ENCODE measurements at regions not wholly inside any gene's neighbourhood (a gene's known extent, or its start where the extent isn't known, plus 50 kb on each side); places are given as distances from the start of the nearest gene placed in this dataset.

DNA sequence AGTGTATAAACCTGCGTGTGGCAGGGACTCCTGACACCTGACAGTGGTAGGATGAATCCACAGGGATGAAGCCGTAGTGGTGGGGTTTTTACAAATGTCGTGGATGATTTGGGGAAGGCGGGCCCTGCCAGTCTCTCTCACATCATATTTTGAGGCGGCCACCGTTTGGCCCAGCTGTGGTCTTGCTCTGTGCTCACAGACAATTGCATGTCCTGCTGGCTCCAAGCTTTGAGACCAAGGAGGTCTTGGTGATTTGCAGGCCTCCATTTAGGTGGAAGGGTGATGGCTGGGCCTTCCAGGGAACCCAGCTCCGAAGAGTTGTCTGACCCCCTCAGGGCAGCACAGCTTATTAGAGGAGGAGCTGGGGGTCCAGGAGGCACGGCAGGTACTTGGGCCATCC is 151.1 kb upstream of the SHH start:
- peaks cover 12% of the 10 kb centered on the region for H3K27me3 ChIP-seq
- DNase-seq (ENCODE audit: low spot score in 2 of 2), result no peak
- H3K4me3 ChIP-seq, result no peak overlapping the region
- no peak overlapping the region for H3K27ac ChIP-seq
- TF ChIP-seq EP300 (IDR thresholded peaks at IDR 0.05) (no peak), POLR2AphosphoS5 (IDR thresholded peaks at IDR 0.05) (no peak)
- H3K36me3 ChIP-seq, result no peaks in the 10 kb centered on the region
- WGBS, result 85% methylated on average over 8 of the region's 8 CpGs
- H3K9me3 ChIP-seq, result no peaks in the 10 kb centered on the region
- H3K4me1 ChIP-seq, result no peaks in the 10 kb centered on the region

DNA sequence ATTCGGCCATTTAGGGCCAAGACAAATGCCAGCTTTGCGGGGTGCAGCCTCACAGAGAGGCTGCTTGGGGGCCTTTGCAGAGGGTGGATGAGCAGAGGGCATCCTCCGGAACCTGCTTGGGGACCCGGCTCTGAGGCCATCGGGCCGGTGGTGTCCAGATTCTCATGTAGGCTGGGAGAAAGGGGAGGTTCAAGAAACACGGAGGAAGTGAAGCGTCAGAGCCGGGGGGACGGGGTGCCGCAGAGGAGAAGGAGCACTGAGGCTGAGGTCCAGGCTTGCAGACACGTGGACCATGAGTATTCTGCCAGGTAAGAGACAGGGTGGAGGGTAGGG is 150.7 kb upstream of the SHH start:
- Histone ChIP-seq H3K27ac (no peak overlapping the region), H3K9me3 (no peaks in the 10 kb centered on the region), H3K36me3 (no peaks in the 10 kb centered on the region), H3K4me3 (no peak overlapping the region), H3K4me1 (no peaks in the 10 kb centered on the region), H3K27me3 (peaks cover 12% of the 10 kb centered on the region)
- 92% methylated on average over 12 of the region's 12 CpGs for WGBS
- no peak for TF ChIP-seq EP300 (IDR thresholded peaks at IDR 0.05)
- no peak for TF ChIP-seq POLR2AphosphoS5 (IDR thresholded peaks at IDR 0.05)
- TF ChIP-seq, protein P1, sequence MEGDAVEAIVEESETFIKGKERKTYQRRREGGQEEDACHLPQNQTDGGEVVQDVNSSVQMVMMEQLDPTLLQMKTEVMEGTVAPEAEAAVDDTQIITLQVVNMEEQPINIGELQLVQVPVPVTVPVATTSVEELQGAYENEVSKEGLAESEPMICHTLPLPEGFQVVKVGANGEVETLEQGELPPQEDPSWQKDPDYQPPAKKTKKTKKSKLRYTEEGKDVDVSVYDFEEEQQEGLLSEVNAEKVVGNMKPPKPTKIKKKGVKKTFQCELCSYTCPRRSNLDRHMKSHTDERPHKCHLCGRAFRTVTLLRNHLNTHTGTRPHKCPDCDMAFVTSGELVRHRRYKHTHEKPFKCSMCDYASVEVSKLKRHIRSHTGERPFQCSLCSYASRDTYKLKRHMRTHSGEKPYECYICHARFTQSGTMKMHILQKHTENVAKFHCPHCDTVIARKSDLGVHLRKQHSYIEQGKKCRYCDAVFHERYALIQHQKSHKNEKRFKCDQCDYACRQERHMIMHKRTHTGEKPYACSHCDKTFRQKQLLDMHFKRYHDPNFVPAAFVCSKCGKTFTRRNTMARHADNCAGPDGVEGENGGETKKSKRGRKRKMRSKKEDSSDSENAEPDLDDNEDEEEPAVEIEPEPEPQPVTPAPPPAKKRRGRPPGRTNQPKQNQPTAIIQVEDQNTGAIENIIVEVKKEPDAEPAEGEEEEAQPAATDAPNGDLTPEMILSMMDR (IDR thresholded peaks at IDR 0.05), result no peak
- TF ChIP-seq POLR2A (IDR thresholded peaks at IDR 0.05), result no peak
- DNase-seq (ENCODE audit: low spot score in 2 of 2), result no peak

DNA sequence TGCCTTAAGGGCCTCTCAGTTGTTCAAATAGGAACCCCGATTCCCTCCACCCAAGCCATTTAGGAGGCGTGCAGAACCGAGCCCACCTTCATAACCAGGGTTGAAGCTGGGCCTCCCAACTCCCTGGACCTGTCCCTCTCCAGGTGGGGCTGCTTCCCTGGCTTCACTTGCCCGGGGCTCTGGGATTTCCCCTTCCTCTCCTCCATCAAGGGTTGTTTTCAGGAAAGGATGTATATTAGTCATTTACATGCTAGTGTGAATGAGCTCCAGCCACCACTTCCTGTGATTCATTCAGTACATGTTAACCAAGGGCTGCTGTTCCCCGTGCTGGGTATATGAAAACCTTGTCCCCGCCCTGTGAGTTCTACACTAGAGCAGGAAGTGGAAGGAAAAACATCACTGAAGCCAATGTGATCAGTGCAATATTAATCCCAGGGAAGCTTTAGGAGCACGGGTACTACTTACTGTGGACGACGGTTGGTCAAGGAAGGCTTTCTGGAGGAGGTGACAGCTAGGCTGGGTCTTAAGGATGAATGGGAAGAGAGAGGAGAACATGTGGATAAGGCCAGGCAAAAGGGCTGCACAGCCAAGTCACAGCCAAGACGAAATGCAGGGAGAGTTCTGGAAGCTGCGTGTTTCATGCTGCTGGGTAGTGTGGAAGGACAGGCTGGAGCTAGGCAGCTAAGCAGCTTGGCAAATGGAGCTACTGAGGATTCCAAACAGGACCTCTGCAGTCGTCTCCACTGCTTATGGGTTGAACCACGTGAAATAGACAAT is 150.1 kb upstream of the SHH start:
- TF ChIP-seq POLR2A (IDR thresholded peaks at IDR 0.05) (no peak), POLR2AphosphoS5 (IDR thresholded peaks at IDR 0.05) (no peak)
- TF ChIP-seq, protein P1 (IDR thresholded peaks at IDR 0.05), result no peak
- no peaks in the 10 kb centered on the region for H3K9me3 ChIP-seq
- H3K27me3 ChIP-seq, result peaks cover 12% of the 10 kb centered on the region
- no peak for DNase-seq (ENCODE audit: low spot score in 2 of 2)
- H3K4me1 ChIP-seq, result no peaks in the 10 kb centered on the region
- H3K36me3 ChIP-seq, result no peaks in the 10 kb centered on the region
- no peak overlapping the region for H3K27ac ChIP-seq
- WGBS, result 64% methylated on average over 13 of the region's 13 CpGs
- no peak overlapping the region for H3K4me3 ChIP-seq

DNA sequence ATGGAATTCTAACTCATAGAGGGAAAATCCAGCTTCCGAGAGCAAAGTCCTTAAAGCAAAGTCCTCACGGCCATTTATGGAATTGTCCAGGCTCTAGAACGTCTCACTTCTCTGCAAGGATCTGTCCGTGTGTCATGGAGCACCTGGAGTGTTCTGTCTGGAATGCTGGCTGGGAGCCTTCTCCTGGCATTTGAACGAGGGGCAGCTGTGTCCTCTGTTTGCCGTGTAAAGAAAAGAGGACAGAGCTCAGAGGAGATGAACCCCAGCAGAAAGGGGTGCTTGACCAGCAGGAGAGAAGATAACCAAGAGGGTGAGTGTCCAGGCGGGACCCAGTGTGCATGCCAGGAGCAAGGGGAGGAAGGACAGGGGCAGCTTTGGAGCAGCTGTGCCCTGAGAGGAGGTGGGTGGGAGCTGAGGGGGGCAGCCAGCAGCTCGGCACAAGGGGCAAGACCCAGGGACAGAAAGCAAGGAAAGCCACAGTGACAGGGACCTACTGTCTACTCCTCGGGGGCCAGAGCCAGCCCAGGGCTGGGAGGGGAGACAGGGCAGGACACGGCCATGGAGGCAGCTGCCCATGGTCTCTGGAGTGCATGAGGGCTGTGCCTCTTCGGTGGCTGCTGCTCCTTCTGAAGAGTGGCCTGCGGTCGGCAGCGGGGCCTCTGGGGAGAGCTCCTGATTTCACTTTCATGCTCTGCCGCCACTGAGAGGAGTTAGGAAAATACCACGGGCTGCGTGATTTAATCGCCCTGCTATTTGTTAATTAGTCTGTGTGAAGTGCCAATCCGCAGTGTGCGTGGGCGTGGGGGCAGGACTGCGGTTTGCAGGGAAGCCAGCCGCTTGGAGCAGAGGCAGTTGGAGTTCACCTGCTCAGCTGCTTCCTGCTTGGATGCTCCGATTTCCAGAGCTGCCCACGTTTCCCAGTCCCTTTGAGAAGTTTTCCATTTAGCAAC is 149.3 kb upstream of the SHH start:
- Histone ChIP-seq H3K36me3 (no peaks in the 10 kb centered on the region), H3K4me1 (no peaks in the 10 kb centered on the region), H3K9me3 (no peaks in the 10 kb centered on the region), H3K27me3 (peaks cover 12% of the 10 kb centered on the region), H3K27ac (no peak overlapping the region), H3K4me3 (no peak overlapping the region)
- TF ChIP-seq, protein P1 (IDR thresholded peaks at IDR 0.05), result no peak
- TF ChIP-seq POLR2AphosphoS5 (IDR thresholded peaks at IDR 0.05), result no peak
- no peak for TF ChIP-seq EP300 (IDR thresholded peaks at IDR 0.05)
- TF ChIP-seq POLR2A (IDR thresholded peaks at IDR 0.05), result no peak
- no peak for DNase-seq (ENCODE audit: low spot score in 2 of 2)
- 42% methylated on average over 17 of the region's 25 CpGs for WGBS

DNA sequence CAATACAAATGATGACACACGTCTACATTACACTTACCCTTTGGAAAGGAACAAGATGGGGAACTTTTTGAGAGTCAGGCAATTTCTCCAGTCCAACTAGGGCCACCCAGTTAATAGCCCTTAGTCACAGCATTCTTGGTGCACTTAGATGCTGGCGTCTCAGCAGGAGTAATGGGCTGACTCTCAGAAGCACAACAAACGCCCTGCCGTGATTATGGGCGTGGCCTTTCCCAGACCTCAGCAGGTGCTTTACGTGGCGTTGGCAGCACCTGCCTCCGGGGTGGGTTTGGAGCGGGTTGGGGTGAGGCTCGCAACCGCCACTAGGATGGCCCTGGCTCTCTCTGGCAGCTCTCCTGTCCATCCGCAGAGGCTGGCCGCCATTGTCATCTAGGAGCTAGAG is 147.6 kb upstream of the SHH start:
- Histone ChIP-seq H3K9me3 (no peaks in the 10 kb centered on the region), H3K27ac (no peak overlapping the region), H3K36me3 (no peaks in the 10 kb centered on the region), H3K4me1 (no peaks in the 10 kb centered on the region), H3K27me3 (peaks cover 12% of the 10 kb centered on the region), H3K4me3 (no peak overlapping the region)
- DNase-seq (ENCODE audit: low spot score in 2 of 2), result no peak
- TF ChIP-seq EP300 (IDR thresholded peaks at IDR 0.05) (no peak), POLR2A (IDR thresholded peaks at IDR 0.05) (no peak), POLR2AphosphoS5 (IDR thresholded peaks at IDR 0.05) (no peak)
- TF ChIP-seq, protein P1 (IDR thresholded peaks at IDR 0.05), result no peak
- 84% methylated on average over 5 of the region's 13 CpGs for WGBS

Data from suprapubic skin (tissue), 4 donors.